Endothelial cell of umbilical vein (primary cell): ENCODE measurements at regions not wholly inside any gene's neighbourhood (a gene's known extent, or its start where the extent isn't known, plus 50 kb on each side); places are given as distances from the start of the nearest gene placed in this dataset.

Source experiments
- BruUV-seq: library from RNA; stranded (reverse); fragments of 400-500 nt; replicated peaks from 2 replicates; lab custom pipeline; 2021; lab: Mats Ljungman, UMichigan
- CTCF ChIA-PET: fragments of 300-600, 350-600 bp; sonication (Branson Sonifier 250); formaldehyde crosslinking; loops from one replicate; lab custom pipeline; 2021; ENCODE audit warnings: antibody characterized with exemption, inconsistent platforms; lab: Charles Lee
- POLR2A ChIA-PET: fragments of 300-600, 350-600 bp; sonication (Branson Sonifier 250); formaldehyde crosslinking; loops from one replicate; lab custom pipeline; 2021; ENCODE audit warnings: antibody characterized with exemption, inconsistent platforms; lab: Charles Lee
- DNase-seq: peaks from one replicate; pipeline ENCODE4 v3.0.0-alpha.2; 2011; ENCODE audit warnings: low read depth, low spot score
- FAIRE-seq: peaks from 2 replicates; lab custom pipeline; 2011; peaks lifted over from hg19 to GRCh38; lab: Jason Lieb, UNC
- H2AFZ ChIP-seq: 2 replicates; pipeline ENCODE4 v1.6.0; 2012; ENCODE audit warnings: low read depth, low read length, control low read depth, inconsistent platforms
- H3K27ac ChIP-seq: 2 replicates; pipeline ENCODE4 v1.5.1; 2011; ENCODE audit warnings: low read depth, mild to moderate bottlenecking, control low read depth, low read length, moderate library complexity; ENCODE audit not compliant: insufficient read depth
- H3K27me3 ChIP-seq, 2 experiments: 2 replicates each; pipeline versions ENCODE4 v1.6.0 to v1.6.1; 2011; ENCODE audit warnings: low read length in 2 of 2, mixed read lengths in 1 of 2; ENCODE audit not compliant: control insufficient read depth in 2 of 2, insufficient read depth in 2 of 2
- H3K36me3 ChIP-seq, 2 experiments: 2 replicates in 1 of 2; 3 replicates in 1 of 2; pipeline ENCODE4 v1.5.1; 2011; ENCODE audit warnings: low read length in 2 of 2, mild to moderate bottlenecking in 1 of 2, moderate library complexity in 1 of 2; ENCODE audit not compliant: control insufficient read depth in 2 of 2, insufficient read depth in 2 of 2; ENCODE audit errors: extremely low read depth in 1 of 2
- H3K4me1 ChIP-seq: 3 replicates; pipeline ENCODE4 v1.5.1; 2011; ENCODE audit warnings: mild to moderate bottlenecking, low read length; ENCODE audit not compliant: control insufficient read depth, insufficient read depth; ENCODE audit errors: extremely low read depth
- H3K4me2 ChIP-seq: 2 replicates; pipeline ENCODE4 v1.6.1; 2011; ENCODE audit warnings: low read length, control low read depth, mixed read lengths; ENCODE audit not compliant: insufficient read depth
- H3K4me3 ChIP-seq, 3 experiments: fragments of 200-600 bp in 1 of 3; sonication (generic), shearing (Covaris generic) in 1 of 3; replicated peaks in 1 of 3; 2 replicates each; pipeline ENCODE4 v1.5.1; 2011 to 2016; ENCODE audit warnings: control low read depth in 3 of 3, low read length in 3 of 3, mild to moderate bottlenecking in 2 of 3, inconsistent platforms in 1 of 3, low read depth in 1 of 3, moderate library complexity in 1 of 3; ENCODE audit not compliant: insufficient read depth in 1 of 3
- H3K79me2 ChIP-seq: 2 replicates; pipeline ENCODE4 v1.6.0; 2012; ENCODE audit warnings: low read length, inconsistent platforms; ENCODE audit not compliant: control insufficient read depth, insufficient read depth
- H3K9ac ChIP-seq: replicated peaks from 2 replicates; pipeline ENCODE3; 2011; ENCODE audit warnings: low read length, control low read depth; ENCODE audit not compliant: insufficient read depth; ENCODE audit errors: extremely low read depth
- H3K9me1 ChIP-seq: replicated peaks from 3 replicates; pipeline ENCODE4 v1.6.0; 2011; ENCODE audit warnings: mild to moderate bottlenecking, low read length; ENCODE audit not compliant: control insufficient read depth, insufficient read depth; ENCODE audit errors: extremely low read depth
- H3K9me3 ChIP-seq: replicated peaks from 2 replicates; pipeline ENCODE4 v1.5.1; 2012; ENCODE audit warnings: low read length, inconsistent platforms; ENCODE audit not compliant: control insufficient read depth, insufficient read depth
- H4K20me1 ChIP-seq: replicated peaks from 2 replicates; pipeline ENCODE3; 2011; ENCODE audit warnings: mild to moderate bottlenecking, low read length; ENCODE audit not compliant: control insufficient read depth, insufficient read depth; ENCODE audit errors: extremely low read depth
- CTCF ChIP-seq, 2 donors: IDR thresholded peaks; 1 replicate in 1 of 2; 2 replicates in 1 of 2; pipeline ENCODE4 v1.5.1; 2011; ENCODE audit warnings: low read length in 2 of 2, mild to moderate bottlenecking in 2 of 2, moderate library complexity in 2 of 2, control low read depth in 1 of 2, inconsistent platforms in 1 of 2, low read depth in 1 of 2; ENCODE audit not compliant: insufficient read depth in 1 of 2; ENCODE audit errors: extremely low read depth in 1 of 2
- EZH2 ChIP-seq: IDR thresholded peaks from 2 replicates; pipeline ENCODE4 v1.6.1; 2012; ENCODE audit warnings: borderline replicate concordance, low read depth, mild to moderate bottlenecking, moderate library complexity, low read length, inconsistent platforms; ENCODE audit not compliant: severe bottlenecking
- FOS ChIP-seq: IDR thresholded peaks from 2 replicates; pipeline ENCODE4 v1.6.1; 2011; ENCODE audit warnings: mild to moderate bottlenecking, low read length, moderate library complexity, borderline replicate concordance; ENCODE audit not compliant: insufficient read depth
- GATA2 ChIP-seq: IDR thresholded peaks from 2 replicates; pipeline ENCODE4 v1.7.0; 2011; ENCODE audit warnings: low read depth, mild to moderate bottlenecking, moderate library complexity, mixed read lengths, low read length; ENCODE audit not compliant: insufficient read length, insufficient read depth
- JUN ChIP-seq: IDR thresholded peaks from 2 replicates; pipeline ENCODE4 v1.6.1; 2011; ENCODE audit warnings: borderline replicate concordance, low read depth; ENCODE audit not compliant: insufficient read length, insufficient read depth
- MAX ChIP-seq: IDR thresholded peaks from 2 replicates; pipeline ENCODE4 v1.6.1; 2011; ENCODE audit not compliant: insufficient read depth, insufficient read length
- MYC ChIP-seq: IDR thresholded peaks from one replicate; pipeline ENCODE4 v1.6.1; 2011; ENCODE audit warnings: mild to moderate bottlenecking, low read depth, low read length
- POLR2A ChIP-seq: IDR thresholded peaks from 2 replicates; pipeline ENCODE4 v1.6.1; 2012; ENCODE audit warnings: low read depth, mild to moderate bottlenecking, control low read depth, low read length
- POLR2AphosphoS5 ChIP-seq: IDR thresholded peaks from 2 replicates; pipeline ENCODE4 v1.6.1; 2012; ENCODE audit warnings: low read depth, mild to moderate bottlenecking, control low read depth, low read length, moderate library complexity; ENCODE audit not compliant: insufficient read depth
- dilution Hi-C: fragments of 300-500 bp; cut with MboI; formaldehyde crosslinking; loops from one replicate; pipeline ENCODE4 v1.15.0; 2019; ENCODE audit warnings: low sequenced_read_pairs; ENCODE audit not compliant: extremely low pct_ligation_motif_present
- intact Hi-C: fragments of 100-400 bp; cut with micrococcal nuclease; formaldehyde crosslinking; loops from one replicate; pipeline ENCODE4 v1.10.0; 2022

GRCh38 chr6:140917911-140918310, 1214.8 kb upstream of the GJE1 start:
- ChIA-PET CTCF (interaction anchor here (1.1 to 2.0 kb wide), 3 partner anchors 379 to 1548 kb away, joined by 3 to 7 read pairs (median 4); no protein-coding TSS in a partner anchor), POLR2A (no interaction called here)
- H3K4me3 ChIP-seq: no peak overlapping the region
- no peaks in the 10 kb centered on the region for H3K79me2 ChIP-seq
- H2AFZ ChIP-seq: no peak overlapping the region
- H3K27me3 ChIP-seq: no peaks in the 10 kb centered on the region
- FAIRE-seq (no peak), DNase-seq (peak; percentile 14)
- no peak overlapping the region for H3K27ac ChIP-seq
- H3K9me1 ChIP-seq: no peaks in the 10 kb centered on the region
- TF ChIP-seq JUN (no peak), FOS (peak; percentile 29)
- H4K20me1 ChIP-seq: no peaks in the 10 kb centered on the region
- no peaks in the 10 kb centered on the region for H3K9me3 ChIP-seq
- peaks cover 3% of the 10 kb centered on the region for H3K4me1 ChIP-seq
- dilution Hi-C loops: no loop called here
- no peaks in the 10 kb centered on the region for H3K36me3 ChIP-seq
- intact Hi-C loops: no loop called here
- no TSS peak for BruUV-seq
- H3K9ac ChIP-seq: no peak overlapping the region
- no peak overlapping the region for H3K4me2 ChIP-seq

- Histone ChIP-seq H3K9me1 (no peaks in the 10 kb centered on the region), H4K20me1 (no peaks in the 10 kb centered on the region), H3K9me3 (no peaks in the 10 kb centered on the region), H3K4me2 (no peak overlapping the region), H3K27me3 (no peaks in the 10 kb centered on the region), H3K27ac (no peak overlapping the region), H3K9ac (no peak overlapping the region), H3K79me2 (no peaks in the 10 kb centered on the region), H3K36me3 (no peaks in the 10 kb centered on the region), H3K4me3 (no peak overlapping the region), H2AFZ (peak overlapping the region; percentile 20), H3K4me1 (no peaks in the 10 kb centered on the region)
- CTCF ChIA-PET: no interaction called here
- intact Hi-C loops (no loop called here), dilution Hi-C loops (no loop called here)
- no peak for DNase-seq
- FAIRE-seq: no peak
- TF ChIP-seq CTCF (IDR thresholded peaks at IDR 0.05; ENCODE audit: extremely low read depth in 1 of 2, insufficient read depth in 1 of 2, low read depth in 1 of 2, low read length in 2 of 2) (no peak), JUN (no peak), MAX (no peak), GATA2 (no peak), EZH2 (no peak), FOS (no peak), POLR2AphosphoS5 (no peak), MYC (no peak), POLR2A (no peak)
- POLR2A ChIA-PET: no interaction called here
- no TSS peak for BruUV-seq
Measured at GRCh38 chr6:140915551-140915950, 1217.2 kb upstream of the GJE1 start.
